GM12878 (cell line): ENCODE measurements at regions not wholly inside any gene's neighbourhood (a gene's known extent, or its start where the extent isn't known, plus 50 kb on each side); places are given as distances from the start of the nearest gene placed in this dataset.

Source experiments
- CREB1 ChIP-seq: IDR thresholded peaks from 2 replicates; pipeline ENCODE4 v1.6.1; 2012; ENCODE audit warnings: low read depth, mild to moderate bottlenecking, inconsistent platforms
- EZH2 ChIP-seq: IDR thresholded peaks from 2 replicates; pipeline ENCODE4 v1.6.1; 2012; ENCODE audit warnings: low read depth, mild to moderate bottlenecking, control low read depth, inconsistent platforms, low read length, borderline replicate concordance; ENCODE audit not compliant: control insufficient read depth
- JUNB ChIP-seq: IDR thresholded peaks from 2 replicates; pipeline ENCODE4 v1.6.1; 2016; ENCODE audit warnings: antibody characterized with exemption, mild to moderate bottlenecking
- KDM1A ChIP-seq: fragments of 200-600 bp; sonication (generic); IDR thresholded peaks from 2 replicates; pipeline ENCODE4 v1.6.1; 2016; ENCODE audit warnings: borderline replicate concordance
- POLR2AphosphoS5 ChIP-seq: IDR thresholded peaks from 2 replicates; pipeline ENCODE4 v1.6.1; 2011; ENCODE audit warnings: mild to moderate bottlenecking, low read length, inconsistent platforms
- SIN3A ChIP-seq: IDR thresholded peaks from 2 replicates; pipeline ENCODE4 v1.6.1; 2012; ENCODE audit warnings: low read depth, low read length, improper control_type of control experiment
- SRF ChIP-seq, 2 experiments: IDR thresholded peaks; 2 replicates each; pipeline ENCODE4 v1.6.1; 2011; ENCODE audit warnings: low read depth in 2 of 2, low read length in 2 of 2, mild to moderate bottlenecking in 1 of 2, moderate library complexity in 1 of 2
- TBL1XR1 ChIP-seq: IDR thresholded peaks from 2 replicates; pipeline ENCODE4 v1.6.1; 2012; ENCODE audit warnings: low read depth, low read length, improper control_type of control experiment
- YY1 ChIP-seq: IDR thresholded peaks from 2 replicates; pipeline ENCODE4 v1.6.1; 2011; ENCODE audit warnings: low read depth, mild to moderate bottlenecking, low read length
- TF ChIP-seq, protein P1 (sequence below), 3 experiments: IDR thresholded peaks in 2 of 3; conservative IDR thresholded peaks in 1 of 3; 2 replicates each; pipeline ENCODE4 v1.5.1; 2011; ENCODE audit warnings: low read depth in 3 of 3, low read length in 3 of 3, mild to moderate bottlenecking in 3 of 3, control low read depth in 2 of 3, moderate library complexity in 2 of 3, inconsistent platforms in 1 of 3, mixed read lengths in 1 of 3; ENCODE audit not compliant: control insufficient read depth in 2 of 3, insufficient read depth in 1 of 3; ENCODE audit errors: extremely low read depth in 1 of 3

GRCh38 chr2:138071720-138072719 lies 107.7 kb downstream of the HNMT start:
- TF ChIP-seq, protein P1, sequence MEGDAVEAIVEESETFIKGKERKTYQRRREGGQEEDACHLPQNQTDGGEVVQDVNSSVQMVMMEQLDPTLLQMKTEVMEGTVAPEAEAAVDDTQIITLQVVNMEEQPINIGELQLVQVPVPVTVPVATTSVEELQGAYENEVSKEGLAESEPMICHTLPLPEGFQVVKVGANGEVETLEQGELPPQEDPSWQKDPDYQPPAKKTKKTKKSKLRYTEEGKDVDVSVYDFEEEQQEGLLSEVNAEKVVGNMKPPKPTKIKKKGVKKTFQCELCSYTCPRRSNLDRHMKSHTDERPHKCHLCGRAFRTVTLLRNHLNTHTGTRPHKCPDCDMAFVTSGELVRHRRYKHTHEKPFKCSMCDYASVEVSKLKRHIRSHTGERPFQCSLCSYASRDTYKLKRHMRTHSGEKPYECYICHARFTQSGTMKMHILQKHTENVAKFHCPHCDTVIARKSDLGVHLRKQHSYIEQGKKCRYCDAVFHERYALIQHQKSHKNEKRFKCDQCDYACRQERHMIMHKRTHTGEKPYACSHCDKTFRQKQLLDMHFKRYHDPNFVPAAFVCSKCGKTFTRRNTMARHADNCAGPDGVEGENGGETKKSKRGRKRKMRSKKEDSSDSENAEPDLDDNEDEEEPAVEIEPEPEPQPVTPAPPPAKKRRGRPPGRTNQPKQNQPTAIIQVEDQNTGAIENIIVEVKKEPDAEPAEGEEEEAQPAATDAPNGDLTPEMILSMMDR (IDR thresholded peaks at IDR 0.05 in 2 of 3, conservative IDR thresholded peaks at IDR 0.05 in 1 of 3; ENCODE audit: control insufficient read depth in 2 of 3, extremely low read depth in 1 of 3, insufficient read depth in 1 of 3, low read depth in 3 of 3, low read length in 3 of 3), result no peak
- TF ChIP-seq YY1, result no peak
- no peak for TF ChIP-seq POLR2AphosphoS5
- no peak for TF ChIP-seq JUNB
- no peak for TF ChIP-seq SIN3A
- TF ChIP-seq TBL1XR1, result no peak
- no peak for TF ChIP-seq KDM1A
- no peak for TF ChIP-seq EZH2
- TF ChIP-seq CREB1, result no peak
- no peak for TF ChIP-seq SRF (IDR thresholded peaks at IDR 0.05; ENCODE audit: low read depth in 2 of 2, low read length in 2 of 2)
